ENCODE measurements at regions not wholly inside any gene's neighbourhood (a gene's known extent, or its start where the extent isn't known, plus 50 kb on each side); places are given as distances from the start of the nearest gene placed in this dataset.
"Not testable (repeated sequence)": the region's sequence is repeated elsewhere in the genome, so short reads cannot be mapped to it uniquely, and the experiment has no call there.

DNA sequence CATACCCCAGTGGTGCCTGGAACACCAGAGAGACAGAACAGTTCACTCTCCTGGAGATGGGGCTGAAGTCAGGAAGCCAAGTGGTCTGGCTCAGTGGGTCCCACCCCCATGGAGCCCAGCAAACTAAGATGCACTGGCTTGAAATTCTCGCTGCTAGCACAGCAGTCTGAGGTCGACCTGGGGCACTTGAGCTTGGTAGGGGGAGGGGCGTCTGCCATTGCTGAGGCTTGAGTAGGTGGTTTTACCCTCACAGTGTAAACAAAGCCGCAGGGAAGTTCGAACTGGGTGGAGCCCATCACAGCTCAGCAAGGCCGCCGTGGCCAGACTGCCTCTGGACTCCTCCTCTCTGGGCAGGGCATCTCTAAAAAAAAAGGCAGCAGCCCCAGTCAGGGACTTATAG lies 272.0 kb downstream of the KLF13 start:
- no peaks in the 10 kb centered on the region for H3K4me1 ChIP-seq (ENCODE audit: control insufficient read depth, insufficient read depth, low read length, unreplicated experiment)
- H2AFZ ChIP-seq (ENCODE audit: low read length, unreplicated experiment): no peak overlapping the region
- no peak overlapping the region for H3K27ac ChIP-seq (ENCODE audit: low read depth, low read length)
- H3K27me3 ChIP-seq (ENCODE audit: insufficient read depth, low read length): no peaks in the 10 kb centered on the region
- H3K36me3 ChIP-seq (ENCODE audit: insufficient read depth, low read length): no peaks in the 10 kb centered on the region
- no peaks in the 10 kb centered on the region for H3K79me2 ChIP-seq (ENCODE audit: control insufficient read depth, insufficient read depth, low read length, unreplicated experiment)
- no peak overlapping the region for H3K4me3 ChIP-seq (ENCODE audit: low read depth, low read length)

DNA sequence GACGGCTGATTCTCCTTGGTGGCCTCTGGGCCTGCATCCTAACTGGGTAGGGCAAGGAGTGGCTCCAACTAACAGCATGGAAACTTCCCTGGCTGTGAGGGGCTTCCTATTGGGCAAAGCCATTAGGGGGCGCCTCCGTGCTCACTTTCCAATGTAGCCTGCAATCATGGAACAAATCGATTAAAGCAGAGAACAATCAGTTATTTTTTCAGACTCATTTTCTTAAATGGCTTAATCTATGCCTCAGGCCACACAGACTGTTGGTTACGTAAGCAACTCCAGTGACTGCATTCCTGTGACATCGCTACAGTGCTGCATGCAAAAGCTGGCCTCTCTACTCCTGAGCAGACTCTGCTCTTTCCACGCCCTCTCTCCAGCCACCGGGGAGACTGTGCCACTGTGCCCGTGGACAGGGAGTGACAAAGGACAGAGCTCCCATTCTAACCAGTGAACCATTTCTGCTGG lies 278.9 kb downstream of the KLF13 start:
- Histone ChIP-seq H3K79me2 (ENCODE audit: control insufficient read depth, insufficient read depth, low read length, unreplicated experiment) (no peaks in the 10 kb centered on the region), H3K4me1 (ENCODE audit: control insufficient read depth, insufficient read depth, low read length, unreplicated experiment) (peaks cover 16% of the 10 kb centered on the region), H3K4me3 (ENCODE audit: low read depth, low read length) (no peak overlapping the region), H3K36me3 (ENCODE audit: insufficient read depth, low read length) (no peaks in the 10 kb centered on the region), H3K27me3 (ENCODE audit: insufficient read depth, low read length) (no peaks in the 10 kb centered on the region), H3K27ac (ENCODE audit: low read depth, low read length) (peak overlapping the region; percentile 51), H2AFZ (ENCODE audit: low read length, unreplicated experiment) (no peak overlapping the region)

DNA sequence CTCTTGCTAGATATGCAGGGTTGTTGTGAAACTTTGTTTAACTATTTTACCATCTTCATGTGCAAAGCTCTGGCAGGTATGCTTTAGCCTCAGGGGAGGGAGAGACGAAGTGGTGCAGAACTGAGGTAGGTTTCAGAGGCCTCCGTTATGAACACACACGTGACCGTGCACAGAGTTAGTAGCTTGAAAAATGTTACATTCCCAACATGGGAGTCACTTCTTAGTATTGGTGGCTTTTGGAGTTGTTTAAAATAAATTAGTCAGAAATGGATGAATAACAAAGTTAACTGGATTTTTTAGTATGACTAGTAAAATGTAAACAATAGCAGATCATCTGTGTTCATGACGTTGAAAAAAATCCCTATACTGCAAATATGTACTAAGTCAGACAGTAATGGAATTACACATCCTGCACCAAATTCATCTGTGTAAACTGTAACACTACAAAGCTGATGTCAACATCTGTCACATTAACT lies 279.6 kb downstream of the KLF13 start:
- Histone ChIP-seq H3K4me1 (ENCODE audit: control insufficient read depth, insufficient read depth, low read length, unreplicated experiment) (peaks cover 16% of the 10 kb centered on the region), H3K79me2 (ENCODE audit: control insufficient read depth, insufficient read depth, low read length, unreplicated experiment) (no peaks in the 10 kb centered on the region), H3K36me3 (ENCODE audit: insufficient read depth, low read length) (no peaks in the 10 kb centered on the region), H3K27ac (ENCODE audit: low read depth, low read length) (peak overlapping the region; percentile 76), H3K27me3 (ENCODE audit: insufficient read depth, low read length) (no peaks in the 10 kb centered on the region), H2AFZ (ENCODE audit: low read length, unreplicated experiment) (peak overlapping the region; percentile 3), H3K4me3 (ENCODE audit: low read depth, low read length) (no peak overlapping the region)

DNA sequence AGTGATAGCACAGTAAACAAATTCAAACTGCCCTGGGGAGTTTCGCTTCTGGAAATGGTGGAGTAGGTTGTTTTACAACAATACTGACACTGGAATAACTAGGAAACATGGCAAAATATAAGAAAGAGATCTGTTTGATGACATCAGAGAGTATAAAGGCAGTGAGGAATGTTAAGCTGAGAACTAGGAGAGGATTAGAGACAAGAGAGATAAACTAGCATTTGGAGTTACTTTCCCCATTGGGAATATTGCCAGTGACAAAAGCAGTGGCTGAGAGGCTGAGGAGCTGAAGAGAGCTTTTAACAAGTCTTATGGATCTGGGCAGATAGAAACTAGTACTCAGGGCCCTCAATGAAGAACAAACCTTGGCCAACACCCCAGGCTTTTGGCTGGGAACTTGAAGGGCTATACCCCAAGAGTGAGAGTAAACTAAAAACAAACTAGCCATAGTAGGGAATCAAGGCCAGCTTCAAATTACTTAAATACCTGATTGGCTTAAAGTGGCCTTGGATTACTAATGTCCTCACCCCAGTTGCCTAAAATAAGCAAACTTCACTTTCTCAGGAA lies 280.4 kb downstream of the KLF13 start:
- Histone ChIP-seq H3K4me1 (ENCODE audit: control insufficient read depth, insufficient read depth, low read length, unreplicated experiment) (peaks cover 16% of the 10 kb centered on the region), H3K4me3 (ENCODE audit: low read depth, low read length) (no peak overlapping the region), H3K27me3 (ENCODE audit: insufficient read depth, low read length) (no peaks in the 10 kb centered on the region), H2AFZ (ENCODE audit: low read length, unreplicated experiment) (no peak overlapping the region), H3K79me2 (ENCODE audit: control insufficient read depth, insufficient read depth, low read length, unreplicated experiment) (no peaks in the 10 kb centered on the region), H3K36me3 (ENCODE audit: insufficient read depth, low read length) (no peaks in the 10 kb centered on the region), H3K27ac (ENCODE audit: low read depth, low read length) (peak overlapping the region; percentile 76)

DNA sequence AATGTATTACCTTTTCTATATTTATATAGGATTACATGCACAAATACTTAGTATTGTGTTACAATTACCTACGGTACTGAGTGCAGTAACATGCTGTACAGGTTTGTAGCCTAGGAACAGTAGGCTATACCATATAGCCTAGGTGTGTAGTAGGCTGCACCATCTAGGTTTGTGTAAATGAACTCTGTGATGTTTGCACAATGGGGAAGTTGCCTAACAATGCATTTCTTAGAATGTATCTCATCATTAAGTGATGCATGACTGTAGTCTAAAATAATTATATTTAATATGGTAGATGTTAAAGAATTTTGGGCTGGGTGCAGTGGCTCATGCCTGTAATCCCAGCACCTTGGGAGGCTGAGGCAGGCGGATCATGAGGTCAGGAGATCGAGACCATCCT lies 281.0 kb downstream of the KLF13 start:
- Histone ChIP-seq H3K4me1 (ENCODE audit: control insufficient read depth, insufficient read depth, low read length, unreplicated experiment) (peaks cover 16% of the 10 kb centered on the region), H3K79me2 (ENCODE audit: control insufficient read depth, insufficient read depth, low read length, unreplicated experiment) (no peaks in the 10 kb centered on the region), H3K36me3 (ENCODE audit: insufficient read depth, low read length) (no peaks in the 10 kb centered on the region), H3K4me3 (ENCODE audit: low read depth, low read length) (no peak overlapping the region), H2AFZ (ENCODE audit: low read length, unreplicated experiment) (no peak overlapping the region), H3K27me3 (ENCODE audit: insufficient read depth, low read length) (no peaks in the 10 kb centered on the region), H3K27ac (ENCODE audit: low read depth, low read length) (no peak overlapping the region)

DNA sequence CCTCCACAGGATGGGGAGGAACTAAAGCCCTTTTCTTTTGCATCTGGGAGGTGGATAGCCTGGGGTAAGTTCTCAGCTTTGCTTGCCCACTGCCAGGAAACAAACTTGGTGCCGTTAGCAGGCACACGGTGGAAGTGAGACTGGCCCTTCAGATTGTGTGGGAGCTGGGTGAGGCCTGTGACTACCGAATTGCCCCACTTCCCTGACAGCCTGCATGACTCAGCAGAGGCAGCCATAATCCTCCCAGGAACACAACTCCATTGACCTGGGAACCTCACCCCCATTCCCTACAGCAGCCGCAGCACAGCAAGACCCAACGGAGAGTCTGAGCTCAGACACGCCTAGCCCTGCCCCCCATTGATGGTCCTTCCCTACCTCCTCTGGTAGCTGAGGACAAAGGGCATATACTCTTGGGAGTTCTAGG lies 282.6 kb downstream of the KLF13 start:
- Histone ChIP-seq H3K4me3 (ENCODE audit: low read depth, low read length) (no peak overlapping the region), H3K27ac (ENCODE audit: low read depth, low read length) (no peak overlapping the region), H3K36me3 (ENCODE audit: insufficient read depth, low read length) (no peaks in the 10 kb centered on the region), H3K27me3 (ENCODE audit: insufficient read depth, low read length) (no peaks in the 10 kb centered on the region), H2AFZ (ENCODE audit: low read length, unreplicated experiment) (no peak overlapping the region), H3K79me2 (ENCODE audit: control insufficient read depth, insufficient read depth, low read length, unreplicated experiment) (no peaks in the 10 kb centered on the region), H3K4me1 (ENCODE audit: control insufficient read depth, insufficient read depth, low read length, unreplicated experiment) (peaks cover 16% of the 10 kb centered on the region)

DNA sequence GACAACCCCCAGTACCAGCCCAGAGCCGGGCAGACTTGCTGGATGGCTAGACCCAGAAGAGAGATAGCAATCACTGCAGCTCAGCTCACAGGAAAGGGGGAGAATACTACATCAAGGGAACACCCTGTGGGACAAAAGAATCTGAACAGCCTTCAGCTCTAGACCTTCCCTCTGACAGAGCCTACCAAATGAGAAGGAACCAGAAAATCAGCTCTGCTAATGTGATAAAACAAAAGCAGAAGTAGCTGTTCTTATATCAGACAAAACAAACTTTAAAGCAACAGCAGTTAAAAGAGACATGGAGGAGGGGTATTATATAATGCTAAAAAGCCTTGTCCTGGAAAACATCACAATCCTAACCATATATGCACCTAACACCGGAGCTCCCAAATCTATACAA lies 283.3 kb downstream of the KLF13 start:
- H2AFZ ChIP-seq (ENCODE audit: low read length, unreplicated experiment): no peak overlapping the region
- H3K27ac ChIP-seq (ENCODE audit: low read depth, low read length): no peak overlapping the region
- H3K27me3 ChIP-seq (ENCODE audit: insufficient read depth, low read length): no peaks in the 10 kb centered on the region
- peaks cover 16% of the 10 kb centered on the region for H3K4me1 ChIP-seq (ENCODE audit: control insufficient read depth, insufficient read depth, low read length, unreplicated experiment)
- no peaks in the 10 kb centered on the region for H3K36me3 ChIP-seq (ENCODE audit: insufficient read depth, low read length)
- no peak overlapping the region for H3K4me3 ChIP-seq (ENCODE audit: low read depth, low read length)
- no peaks in the 10 kb centered on the region for H3K79me2 ChIP-seq (ENCODE audit: control insufficient read depth, insufficient read depth, low read length, unreplicated experiment)

DNA sequence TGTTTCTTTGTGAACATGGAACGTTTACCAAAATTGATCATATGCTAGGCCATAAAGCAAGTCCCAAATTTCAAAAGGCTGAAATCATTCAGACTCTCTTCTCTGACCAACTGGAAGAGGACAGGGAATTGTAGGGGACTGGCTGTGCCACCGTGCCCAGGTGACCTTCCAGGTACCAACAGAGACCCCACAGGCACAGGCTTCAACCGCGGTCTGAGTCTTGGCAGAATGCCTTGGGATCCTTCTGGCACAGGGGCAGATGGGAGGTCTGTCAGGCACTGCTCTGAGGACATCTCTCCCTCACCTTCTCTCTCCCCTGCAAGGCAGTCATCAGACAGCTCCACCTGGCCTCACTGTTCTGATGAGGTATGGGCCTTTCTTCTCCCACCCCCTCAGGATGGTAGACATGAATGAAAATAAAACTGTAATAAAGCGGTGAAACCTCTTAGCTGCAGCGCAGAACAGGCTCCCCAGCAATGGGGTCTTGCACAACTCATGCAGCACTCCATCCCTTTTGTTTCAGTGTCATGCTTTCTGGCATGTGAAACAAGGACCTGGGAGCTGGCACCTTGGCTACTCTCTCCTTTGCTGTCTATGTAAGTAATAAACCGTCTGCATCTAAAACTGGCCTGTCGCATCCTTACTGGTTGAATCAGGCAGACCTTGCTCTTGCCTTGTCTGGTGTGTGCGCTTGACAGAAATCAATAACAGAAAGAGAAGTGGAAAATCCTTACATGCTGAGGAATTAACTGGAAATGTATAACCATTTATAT lies 289.2 kb downstream of the KLF13 start:
- Histone ChIP-seq H3K27ac (ENCODE audit: low read depth, low read length) (no peak overlapping the region), H2AFZ (ENCODE audit: low read length, unreplicated experiment) (no peak overlapping the region), H3K79me2 (ENCODE audit: control insufficient read depth, insufficient read depth, low read length, unreplicated experiment) (no peaks in the 10 kb centered on the region), H3K4me1 (ENCODE audit: control insufficient read depth, insufficient read depth, low read length, unreplicated experiment) (no peaks in the 10 kb centered on the region), H3K36me3 (ENCODE audit: insufficient read depth, low read length) (no peaks in the 10 kb centered on the region), H3K4me3 (ENCODE audit: low read depth, low read length) (no peak overlapping the region), H3K27me3 (ENCODE audit: insufficient read depth, low read length) (no peaks in the 10 kb centered on the region)

DNA sequence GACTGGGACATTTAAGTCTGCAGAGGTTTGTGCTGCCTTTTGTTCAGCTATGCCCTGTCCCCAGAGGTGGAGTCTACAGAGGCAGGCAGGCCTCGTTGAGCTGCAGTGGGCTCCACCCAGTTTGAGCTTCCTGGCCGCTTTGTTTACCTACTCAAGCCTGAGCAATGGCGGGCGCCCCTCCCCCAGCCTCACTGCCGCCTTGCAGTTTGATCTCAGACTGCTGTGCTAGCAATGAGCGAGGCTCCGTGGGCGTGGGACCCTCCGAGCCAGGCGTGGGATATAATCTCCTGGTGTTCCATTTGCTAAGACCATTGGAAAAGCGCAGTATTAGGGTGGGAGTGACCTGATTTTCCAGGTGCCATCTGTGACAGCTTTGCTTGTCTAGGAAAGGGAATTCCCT lies 296.7 kb downstream of the KLF13 start:
- H3K4me3 ChIP-seq (ENCODE audit: low read depth, low read length); H3K79me2 ChIP-seq (ENCODE audit: control insufficient read depth, insufficient read depth, low read length, unreplicated experiment); H3K4me1 ChIP-seq (ENCODE audit: control insufficient read depth, insufficient read depth, low read length, unreplicated experiment); H2AFZ ChIP-seq (ENCODE audit: low read length, unreplicated experiment); H3K27me3 ChIP-seq (ENCODE audit: insufficient read depth, low read length); H3K27ac ChIP-seq (ENCODE audit: low read depth, low read length); H3K36me3 ChIP-seq (ENCODE audit: insufficient read depth, low read length): not testable (repeated sequence)

DNA sequence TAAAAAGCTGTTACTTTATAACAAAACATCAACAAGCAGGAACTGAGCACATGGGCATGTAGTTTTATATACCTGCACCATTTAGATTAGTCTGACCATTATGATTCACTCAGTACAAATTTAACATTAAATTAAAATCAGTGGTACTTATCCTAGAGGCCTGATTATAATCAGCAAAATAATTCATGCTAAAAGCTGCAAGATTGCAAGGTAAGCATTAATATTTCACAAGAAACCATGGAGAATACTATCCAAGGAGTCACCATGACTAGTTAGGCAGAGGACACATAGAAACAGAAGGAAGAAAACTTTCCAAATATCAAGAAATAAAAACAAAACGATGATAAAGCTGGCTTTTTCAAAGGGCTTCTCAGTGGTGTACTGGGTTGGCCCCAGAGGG lies 297.5 kb downstream of the KLF13 start:
- not testable (repeated sequence) for H3K27me3 ChIP-seq (ENCODE audit: insufficient read depth, low read length); H3K36me3 ChIP-seq (ENCODE audit: insufficient read depth, low read length); H3K4me1 ChIP-seq (ENCODE audit: control insufficient read depth, insufficient read depth, low read length, unreplicated experiment); H3K4me3 ChIP-seq (ENCODE audit: low read depth, low read length); H3K79me2 ChIP-seq (ENCODE audit: control insufficient read depth, insufficient read depth, low read length, unreplicated experiment); H2AFZ ChIP-seq (ENCODE audit: low read length, unreplicated experiment); H3K27ac ChIP-seq (ENCODE audit: low read depth, low read length)

DNA sequence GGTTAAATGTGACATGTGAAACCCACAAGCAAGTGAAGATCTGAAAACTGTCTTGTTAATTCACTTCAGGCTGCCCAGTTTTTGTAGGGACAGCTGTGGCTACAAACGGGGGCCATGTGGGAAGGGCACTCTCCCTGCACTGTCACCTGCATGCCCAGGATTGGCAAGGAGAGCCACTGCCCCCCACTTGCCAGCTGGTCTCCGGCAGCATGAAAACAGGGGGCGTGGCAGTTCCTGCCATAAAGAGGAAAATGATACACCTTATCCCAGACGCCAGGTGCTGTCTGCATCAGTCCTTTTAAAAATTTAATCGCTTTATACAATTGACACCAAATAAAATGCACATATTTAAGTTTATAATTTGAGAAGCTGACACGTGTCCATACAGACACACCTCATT lies 309.1 kb downstream of the KLF13 start:
- not testable (repeated sequence) for H3K36me3 ChIP-seq (ENCODE audit: insufficient read depth, low read length); H3K27me3 ChIP-seq (ENCODE audit: insufficient read depth, low read length); H3K27ac ChIP-seq (ENCODE audit: low read depth, low read length); H2AFZ ChIP-seq (ENCODE audit: low read length, unreplicated experiment); H3K79me2 ChIP-seq (ENCODE audit: control insufficient read depth, insufficient read depth, low read length, unreplicated experiment); H3K4me1 ChIP-seq (ENCODE audit: control insufficient read depth, insufficient read depth, low read length, unreplicated experiment); H3K4me3 ChIP-seq (ENCODE audit: low read depth, low read length)
